ENCODE measurements at regions not wholly inside any gene's neighbourhood (a gene's known extent, or its start where the extent isn't known, plus 50 kb on each side); places are given as distances from the start of the nearest gene placed in this dataset.
"Not testable (repeated sequence)": the region's sequence is repeated elsewhere in the genome, so short reads cannot be mapped to it uniquely, and the experiment has no call there.

- no peak for DNase-seq (ENCODE audit: low read depth in 1 of 2, low spot score in 1 of 2)
- TF ChIP-seq GABPA (IDR thresholded peaks at IDR 0.05; ENCODE audit: low read depth) (no peak), REST (IDR thresholded peaks at IDR 0.05; ENCODE audit: insufficient replicate concordance, low read depth) (no peak), SPI1 (IDR thresholded peaks at IDR 0.05; ENCODE audit: borderline replicate concordance, low read depth) (no peak), CTCF (IDR thresholded peaks at IDR 0.05; ENCODE audit: insufficient read depth, low read length) (no peak), POLR2AphosphoS5 (IDR thresholded peaks at IDR 0.05; ENCODE audit: low read depth) (no peak)
- Histone ChIP-seq H3K27ac (replicated peaks) (no peak overlapping the region), H3K27me3 (ENCODE audit: insufficient read depth, poor library complexity, severe bottlenecking) (no peaks in the 10 kb centered on the region), H3K4me3 (replicated peaks; ENCODE audit: insufficient read depth, low read length) (no peak overlapping the region)
Measured at GRCh38 chr10:55168343-55168742, 367.3 kb upstream of the PCDH15 start.

- no peak overlapping the region for H3K4me3 ChIP-seq (replicated peaks; ENCODE audit: insufficient read depth, low read length)
- no peak overlapping the region for H3K27ac ChIP-seq (replicated peaks)
- no peak for TF ChIP-seq CTCF (IDR thresholded peaks at IDR 0.05; ENCODE audit: insufficient read depth, low read length)
- H3K27me3 ChIP-seq (ENCODE audit: insufficient read depth, poor library complexity, severe bottlenecking): no peaks in the 10 kb centered on the region
- no peak for DNase-seq (ENCODE audit: low read depth in 1 of 2, low spot score in 1 of 2)
Measured at GRCh38 chr10:55163388-55163979, 362.5 kb upstream of the PCDH15 start.

- DNase-seq (ENCODE audit: low read depth in 1 of 2, low spot score in 1 of 2); H3K27me3 ChIP-seq (ENCODE audit: insufficient read depth, poor library complexity, severe bottlenecking): not testable (repeated sequence)
Measured at GRCh38 chr10:55162321-55162720, 361.3 kb upstream of the PCDH15 start.

GRCh38 chr10:55160655-55161283, 359.7 kb upstream of the PCDH15 start:
- Histone ChIP-seq H3K27ac (replicated peaks) (no peak overlapping the region), H3K27me3 (ENCODE audit: insufficient read depth, poor library complexity, severe bottlenecking) (no peaks in the 10 kb centered on the region), H3K4me3 (replicated peaks; ENCODE audit: insufficient read depth, low read length) (no peak overlapping the region)
- DNase-seq (ENCODE audit: low read depth in 1 of 2, low spot score in 1 of 2): no peak
- TF ChIP-seq REST (IDR thresholded peaks at IDR 0.05; ENCODE audit: insufficient replicate concordance, low read depth) (no peak), GABPA (IDR thresholded peaks at IDR 0.05; ENCODE audit: low read depth) (no peak), SPI1 (IDR thresholded peaks at IDR 0.05; ENCODE audit: borderline replicate concordance, low read depth) (no peak), CTCF (IDR thresholded peaks at IDR 0.05; ENCODE audit: insufficient read depth, low read length) (no peak), POLR2AphosphoS5 (IDR thresholded peaks at IDR 0.05; ENCODE audit: low read depth) (no peak)

More at GRCh38 chr10:55162321-55162720, 361.3 kb upstream of the PCDH15 start:
- H3K4me3 ChIP-seq (replicated peaks; ENCODE audit: insufficient read depth, low read length); H3K27ac ChIP-seq (replicated peaks): not testable (repeated sequence)

Data from HL-60 (cell line).